SK-N-SH (cell line): ENCODE measurements at regions not wholly inside any gene's neighbourhood (a gene's known extent, or its start where the extent isn't known, plus 50 kb on each side); places are given as distances from the start of the nearest gene placed in this dataset.

Source experiments
- CTCF ChIA-PET: fragments of 300-600, 350-600 bp; formaldehyde crosslinking; extraction: SDS; loops from one replicate; lab custom pipeline; 2021; lab: Yijun Ruan, JAX
- POLR2A ChIA-PET: fragments of 350-600 bp; sonication (Branson Sonifier 250); formaldehyde crosslinking; extraction: SDS; loops from one replicate; lab custom pipeline; 2020; ENCODE audit warnings: antibody characterized with exemption, inconsistent platforms; lab: Yijun Ruan, JAX
- DNase-seq: peaks from one replicate; pipeline ENCODE4 v3.0.0; 2012
- H2AFZ ChIP-seq: fragments of 200-600 bp; sonication (generic); 2 replicates; pipeline ENCODE4 v1.8.1; 2016; ENCODE audit warnings: antibody characterized with exemption, mild to moderate bottlenecking, low read depth
- H3F3A ChIP-seq: fragments of 200-600 bp; sonication (generic); replicated peaks from 2 replicates; pipeline ENCODE3; 2016; ENCODE audit warnings: antibody characterized with exemption, mild to moderate bottlenecking; ENCODE audit not compliant: insufficient read depth
- H3K27ac ChIP-seq, 2 experiments: fragments of 200-500 bp in 1 of 2; fragments of 200-600 bp in 1 of 2; sonication (Bioruptor generic) in 1 of 2; sonication (generic), shearing (Covaris generic) in 1 of 2; 2 replicates each; pipeline versions ENCODE4 v1.5.1 to v1.6.1; 2014 to 2016; ENCODE audit warnings: low read depth in 2 of 2, inconsistent platforms in 1 of 2, low read length in 1 of 2, mild to moderate bottlenecking in 1 of 2, mixed read lengths in 1 of 2
- H3K27me3 ChIP-seq: fragments of 200-600 bp; sonication (generic), shearing (Covaris generic); 2 replicates; pipeline ENCODE4 v1.6.1; 2016; ENCODE audit warnings: mixed run types; ENCODE audit not compliant: insufficient read depth
- H3K36me3 ChIP-seq, 2 experiments: fragments of 200-500 bp in 1 of 2; fragments of 200-600 bp in 1 of 2; sonication (Bioruptor generic) in 1 of 2; sonication (generic) in 1 of 2; replicated peaks in 1 of 2; 2 replicates each; pipeline versions ENCODE3 to v1.5.1; 2014 to 2016; ENCODE audit warnings: low read length in 1 of 2, mild to moderate bottlenecking in 1 of 2; ENCODE audit not compliant: insufficient read depth in 2 of 2, control insufficient read depth in 1 of 2
- H3K4me1 ChIP-seq, 2 experiments: fragments of 200-500 bp in 1 of 2; fragments of 200-600 bp in 1 of 2; sonication (Bioruptor generic) in 1 of 2; sonication (generic), shearing (Covaris generic) in 1 of 2; 2 replicates each; pipeline versions ENCODE4 v1.5.1 to v1.6.1; 2014 to 2016; ENCODE audit warnings: low read depth in 1 of 2, low read length in 1 of 2, mixed run types in 1 of 2; ENCODE audit not compliant: insufficient read depth in 2 of 2, control insufficient read depth in 1 of 2
- H3K4me2 ChIP-seq: fragments of 200-600 bp; sonication (generic), shearing (Covaris generic); 2 replicates; pipeline ENCODE4 v1.6.1; 2017; ENCODE audit warnings: mixed run types
- H3K4me3 ChIP-seq, 2 experiments: fragments of 200-500 bp in 1 of 2; fragments of 200-600 bp in 1 of 2; sonication (Bioruptor generic) in 1 of 2; sonication (generic), shearing (Covaris generic) in 1 of 2; 2 replicates each; pipeline versions ENCODE4 v1.5.1 to v1.8.1; 2014 to 2016; ENCODE audit warnings: low read depth in 2 of 2, inconsistent platforms in 1 of 2, low read length in 1 of 2, mild to moderate bottlenecking in 1 of 2, mixed read lengths in 1 of 2, moderate library complexity in 1 of 2
- H3K79me2 ChIP-seq: fragments of 200-600 bp; sonication (generic); 2 replicates; pipeline ENCODE4 v1.8.1; 2017; ENCODE audit warnings: mild to moderate bottlenecking; ENCODE audit not compliant: insufficient read depth
- H3K9ac ChIP-seq: fragments of 200-600 bp; sonication (generic); 2 replicates; pipeline ENCODE4 v1.6.1; 2017; ENCODE audit warnings: mixed run types
- H3K9me2 ChIP-seq: fragments of 200-600 bp; sonication (generic); 2 replicates; pipeline ENCODE4 v1.6.1; 2017; ENCODE audit warnings: mixed run types
- H3K9me3 ChIP-seq: fragments of 200-600 bp; sonication (generic); 2 replicates; pipeline ENCODE4 v1.6.1; 2017; ENCODE audit warnings: mixed run types, mild to moderate bottlenecking, moderate library complexity
- H4K20me1 ChIP-seq: fragments of 200-600 bp; sonication (generic); 2 replicates; pipeline ENCODE4 v1.6.1; 2017; ENCODE audit warnings: mild to moderate bottlenecking, mixed run types; ENCODE audit not compliant: insufficient read depth
- CHD2 ChIP-seq: fragments of 150-350 bp; IDR thresholded peaks from 2 replicates; pipeline ENCODE4 v1.6.1; 2018; ENCODE audit warnings: low read length; ENCODE audit not compliant: partially characterized antibody
- CTCF ChIP-seq: fragments of 200-600 bp; sonication (generic); IDR thresholded peaks from 2 replicates; pipeline ENCODE4 v1.6.1; 2017; ENCODE audit warnings: antibody characterized with exemption, mild to moderate bottlenecking, moderate library complexity
- EP300 ChIP-seq, 2 experiments: IDR thresholded peaks; 2 replicates each; pipeline versions ENCODE4 v1.4.0 to v1.6.1; 2012; ENCODE audit warnings: borderline replicate concordance in 1 of 2, low read depth in 1 of 2, low read length in 1 of 2
- FOSL2 ChIP-seq: IDR thresholded peaks from 2 replicates; pipeline ENCODE4 v1.4.0; 2012; ENCODE audit warnings: low read depth, mild to moderate bottlenecking, moderate library complexity, borderline replicate concordance
- FOXJ3 ChIP-seq: sonication (generic); formaldehyde crosslinking; IDR thresholded peaks from 2 replicates; pipeline ENCODE4 v1.5.1; 2020; ENCODE audit warnings: mild to moderate bottlenecking, missing genetic modification reagents
- GABPA ChIP-seq: IDR thresholded peaks from 2 replicates; pipeline ENCODE4 v1.4.0; 2012; ENCODE audit warnings: low read depth, mild to moderate bottlenecking
- GATA2 ChIP-seq: sonication (generic); formaldehyde crosslinking; IDR thresholded peaks from 2 replicates; pipeline ENCODE4 v1.5.0; 2020; ENCODE audit warnings: mild to moderate bottlenecking, missing genetic modification reagents
- IRF3 ChIP-seq: fragments of 150-350 bp; IDR thresholded peaks from 2 replicates; pipeline ENCODE4 v1.6.1; 2016; ENCODE audit warnings: mild to moderate bottlenecking, low read depth, low read length
- MXI1 ChIP-seq: IDR thresholded peaks from 2 replicates; pipeline ENCODE4 v1.6.1; 2012; ENCODE audit warnings: mild to moderate bottlenecking, low read depth, low read length, improper control_type of control experiment
- NRF1 ChIP-seq: IDR thresholded peaks from 2 replicates; pipeline ENCODE4 v1.6.1; 2012; ENCODE audit warnings: low read depth, mild to moderate bottlenecking, low read length
- POLR2AphosphoS5 ChIP-seq: IDR thresholded peaks from 2 replicates; pipeline ENCODE4 v1.6.1; 2012; ENCODE audit warnings: low read depth, low read length
- RAD21 ChIP-seq: IDR thresholded peaks from 2 replicates; pipeline ENCODE4 v1.6.1; 2012; ENCODE audit warnings: mild to moderate bottlenecking, low read length
- REST ChIP-seq: IDR thresholded peaks from 2 replicates; pipeline ENCODE4 v1.6.1; 2012; ENCODE audit warnings: mild to moderate bottlenecking, low read depth, low read length, moderate library complexity
- RFX5 ChIP-seq: IDR thresholded peaks from 2 replicates; pipeline ENCODE4 v1.6.1; 2012; ENCODE audit warnings: mild to moderate bottlenecking, improper control_type of control experiment, low read length
- RXRA ChIP-seq: IDR thresholded peaks from 2 replicates; pipeline ENCODE4 v1.4.0; 2012; ENCODE audit warnings: low read depth, mild to moderate bottlenecking, borderline replicate concordance
- SMC3 ChIP-seq: IDR thresholded peaks from 2 replicates; pipeline ENCODE4 v1.6.1; 2012; ENCODE audit warnings: low read depth, low read length, improper control_type of control experiment
- TAF1 ChIP-seq: IDR thresholded peaks from 2 replicates; pipeline ENCODE4 v1.6.1; 2012; ENCODE audit warnings: low read depth, mild to moderate bottlenecking, low read length, moderate library complexity, borderline replicate concordance
- USF2 ChIP-seq: fragments of 150-350 bp; IDR thresholded peaks from 2 replicates; pipeline ENCODE4 v1.6.1; 2017; ENCODE audit warnings: antibody characterized with exemption, low read length, low read depth, borderline replicate concordance
- YY1 ChIP-seq: IDR thresholded peaks from 2 replicates; pipeline ENCODE4 v1.4.0; 2012; ENCODE audit warnings: low read depth, mild to moderate bottlenecking
- WGBS: methylation state at CpG from one replicate; pipeline ENCODE4 v1.1.6; 2017; ENCODE audit warnings: low lambda C conversion rate; 5-methylcytosine and 5-hydroxymethylcytosine counted together

GRCh38 chr13:47588676-47589075 is 412.4 kb downstream of the SUCLA2 start:
- no peaks in the 10 kb centered on the region for H3K9me3 ChIP-seq
- H4K20me1 ChIP-seq, result no peaks in the 10 kb centered on the region
- no peaks in the 10 kb centered on the region for H3K27me3 ChIP-seq
- POLR2A ChIA-PET, result no interaction called here
- no peak overlapping the region for H3K9ac ChIP-seq
- CTCF ChIA-PET, result no interaction called here
- no peaks in the 10 kb centered on the region for H3K4me1 ChIP-seq
- no peaks in the 10 kb centered on the region for H3K79me2 ChIP-seq
- no peak overlapping the region for H3K4me2 ChIP-seq
- H3K4me3 ChIP-seq, result no peak overlapping the region
- H3K9me2 ChIP-seq, result no peaks in the 10 kb centered on the region
- H3K27ac ChIP-seq, result no peak overlapping the region
- TF ChIP-seq USF2 (no peak), MXI1 (no peak), EP300 (IDR thresholded peaks at IDR 0.05; ENCODE audit: borderline replicate concordance in 1 of 2, low read depth in 1 of 2, low read length in 1 of 2) (no peak), CTCF (peak; percentile 25; the same call in 1 of the 2 replicates), POLR2AphosphoS5 (no peak), TAF1 (no peak)
- H3F3A ChIP-seq, result no peaks in the 10 kb centered on the region
- H2AFZ ChIP-seq, result no peak overlapping the region
- no peaks in the 10 kb centered on the region for H3K36me3 ChIP-seq
- DNase-seq, result no peak

- ChIA-PET CTCF (no interaction called here), POLR2A (no interaction called here)
- Histone ChIP-seq H4K20me1 (no peaks in the 10 kb centered on the region), H3K9me2 (no peaks in the 10 kb centered on the region), H3K27me3 (no peaks in the 10 kb centered on the region), H3K79me2 (no peaks in the 10 kb centered on the region), H2AFZ (no peak overlapping the region), H3K4me1 (no peaks in the 10 kb centered on the region), H3K4me3 (no peak overlapping the region), H3K36me3 (no peaks in the 10 kb centered on the region), H3K9me3 (peaks cover 3% of the 10 kb centered on the region; the same call in 1 of the 2 replicates), H3K9ac (no peak overlapping the region), H3K27ac (no peak overlapping the region), H3F3A (no peaks in the 10 kb centered on the region), H3K4me2 (no peak overlapping the region)
- 5% methylated on average over 2 of the region's 2 CpGs for WGBS
- TF ChIP-seq RFX5, result no peak
- no peak for TF ChIP-seq YY1
- TF ChIP-seq RAD21, result no peak
- TF ChIP-seq GABPA, result no peak
- TF ChIP-seq NRF1, result no peak
- no peak for TF ChIP-seq GATA2 (CRISPR knock-in tag)
- TF ChIP-seq FOXJ3, result no peak
- TF ChIP-seq REST, result no peak
- no peak for TF ChIP-seq EP300 (IDR thresholded peaks at IDR 0.05; ENCODE audit: borderline replicate concordance in 1 of 2, low read depth in 1 of 2, low read length in 1 of 2)
- TF ChIP-seq RXRA, result no peak
- TF ChIP-seq USF2, result no peak
- no peak for TF ChIP-seq TAF1
- no peak for TF ChIP-seq SMC3
- no peak for TF ChIP-seq IRF3
- TF ChIP-seq CHD2, result no peak
- TF ChIP-seq POLR2AphosphoS5, result no peak
- no peak for TF ChIP-seq FOSL2
- no peak for DNase-seq
Measured at GRCh38 chr13:47572375-47572774, 428.7 kb downstream of the SUCLA2 start.
